ENCODE measurements at regions not wholly inside any gene's neighbourhood (a gene's known extent, or its start where the extent isn't known, plus 50 kb on each side); places are given as distances from the start of the nearest gene placed in this dataset.
"Not testable (repeated sequence)": the region's sequence is repeated elsewhere in the genome, so short reads cannot be mapped to it uniquely, and the experiment has no call there.

GRCh38 chr14:82565825-82566224 is 1032.2 kb upstream of the SEL1L start:
- no peak for DNase-seq (ENCODE audit: low read depth)

- no peak for DNase-seq (ENCODE audit: low read depth)
Measured at GRCh38 chr14:82587226-82587625, 1053.6 kb upstream of the SEL1L start.

- no peak for DNase-seq (ENCODE audit: low read depth)
Measured at GRCh38 chr14:82595466-82595865, 1061.8 kb upstream of the SEL1L start.

GRCh38 chr14:82602794-82603193 is 1069.1 kb upstream of the SEL1L start:
- DNase-seq (ENCODE audit: low read depth): no peak

- no peak for DNase-seq (ENCODE audit: low read depth)
Measured at GRCh38 chr14:82604819-82605218, 1071.2 kb upstream of the SEL1L start.

- DNase-seq (ENCODE audit: low read depth): no peak
Measured at GRCh38 chr14:82621881-82622450, 1088.3 kb upstream of the SEL1L start.

GRCh38 chr14:82626156-82627066 is 1092.8 kb upstream of the SEL1L start:
- DNase-seq (ENCODE audit: low read depth): no peak

GRCh38 chr14:82635915-82636314 is 1102.3 kb upstream of the SEL1L start:
- DNase-seq (ENCODE audit: low read depth): no peak

GRCh38 chr14:82636426-82636825 is 1102.8 kb upstream of the SEL1L start:
- DNase-seq (ENCODE audit: low read depth): no peak

GRCh38 chr14:82641050-82641540 is 1107.4 kb upstream of the SEL1L start:
- no peak for DNase-seq (ENCODE audit: low read depth)

GRCh38 chr14:82642425-82642824 is 1108.8 kb upstream of the SEL1L start:
- peak; percentile 15 for DNase-seq (ENCODE audit: low read depth)

GRCh38 chr14:82647088-82647810 is 1113.6 kb upstream of the SEL1L start:
- no peak for DNase-seq (ENCODE audit: low read depth)

- no peak for DNase-seq (ENCODE audit: low read depth)
Measured at GRCh38 chr14:82655770-82656169, 1122.1 kb upstream of the SEL1L start.

- DNase-seq (ENCODE audit: low read depth): no peak
Measured at GRCh38 chr14:82657186-82657675, 1123.6 kb upstream of the SEL1L start.

- DNase-seq (ENCODE audit: low read depth): no peak
Measured at GRCh38 chr14:82661258-82661657, 1127.6 kb upstream of the SEL1L start.

- no peak for DNase-seq (ENCODE audit: low read depth)
Measured at GRCh38 chr14:82667006-82667405, 1133.4 kb upstream of the SEL1L start.

GRCh38 chr14:82667501-82667900 is 1133.8 kb upstream of the SEL1L start:
- no peak for DNase-seq (ENCODE audit: low read depth)

- no peak for DNase-seq (ENCODE audit: low read depth)
Measured at GRCh38 chr14:82676403-82676802, 1142.8 kb upstream of the SEL1L start.

- no peak for DNase-seq (ENCODE audit: low read depth)
Measured at GRCh38 chr14:82689948-82690347, 1156.3 kb upstream of the SEL1L start.

GRCh38 chr14:82691191-82691590 is 1157.5 kb upstream of the SEL1L start:
- DNase-seq (ENCODE audit: low read depth): not testable (repeated sequence)

GRCh38 chr14:82694820-82695219 is 1161.2 kb upstream of the SEL1L start:
- DNase-seq (ENCODE audit: low read depth): no peak

GRCh38 chr14:82704218-82704617 is 1170.6 kb upstream of the SEL1L start:
- no peak for DNase-seq (ENCODE audit: low read depth)

All from RPMI7951 (cell line).